Esophagus muscularis mucosa (tissue), 3 donors: ENCODE measurements at regions not wholly inside any gene's neighbourhood (a gene's known extent, or its start where the extent isn't known, plus 50 kb on each side); places are given as distances from the start of the nearest gene placed in this dataset.

Experiments used
- CTCF ChIP-seq, 3 experiments: fragments of 200-600 bp in 2 of 3; fragments of 450-650 bp in 1 of 3; sonication (generic) in 2 of 3; IDR thresholded peaks; one replicate each; pipeline ENCODE4 v1.5.1; 2017 to 2019; ENCODE audit warnings: antibody characterized with exemption in 3 of 3, mild to moderate bottlenecking in 2 of 3, moderate library complexity in 1 of 3
- POLR2A ChIP-seq: fragments of 450-650 bp; IDR thresholded peaks from one replicate; pipeline ENCODE4 v1.6.1; 2017; ENCODE audit warnings: antibody characterized with exemption, moderate library complexity, mild to moderate bottlenecking, low read depth
- POLR2AphosphoS5 ChIP-seq, 2 donors: sonication (generic); formaldehyde crosslinking; IDR thresholded peaks; one replicate each; pipeline ENCODE4 v1.6.1; 2017; ENCODE audit warnings: antibody characterized with exemption in 2 of 2

- TF ChIP-seq CTCF (IDR thresholded peaks at IDR 0.05) (no peak), POLR2A (no peak), POLR2AphosphoS5 (IDR thresholded peaks at IDR 0.05) (no peak)
Observed at GRCh38 chr5:156051972-156052371, 275.0 kb upstream of the SGCD start.
